ENCODE measurements at regions not wholly inside any gene's neighbourhood (a gene's known extent, or its start where the extent isn't known, plus 50 kb on each side); places are given as distances from the start of the nearest gene placed in this dataset.

GRCh38 chr13:88800505-88800904 is 1129.3 kb downstream of the SLITRK5 start:
- intact Hi-C loops (cut with micrococcal nuclease; ENCODE audit: unreplicated experiment): no loop called here
- no TSS peak for BruUV-seq (replicated peaks)
- H3K79me2 ChIP-seq (ENCODE audit: low read depth): no peaks in the 10 kb centered on the region
- H3K27me3 ChIP-seq (ENCODE audit: insufficient read depth, low read depth): no peaks in the 10 kb centered on the region
- no peak overlapping the region for H3K27ac ChIP-seq
- TF ChIP-seq EZH2 (IDR thresholded peaks at IDR 0.05; ENCODE audit: low read depth) (no peak), CTCF (conservative IDR thresholded peaks at IDR 0.05) (no peak)
- H2AFZ ChIP-seq: no peak overlapping the region
- H3K4me2 ChIP-seq: no peak overlapping the region
- no peaks in the 10 kb centered on the region for H4K20me1 ChIP-seq (ENCODE audit: insufficient read depth)
- H3K9me2 ChIP-seq (ENCODE audit: insufficient read depth): no peaks in the 10 kb centered on the region
- ChIA-PET CTCF (no interaction called here), POLR2A (ENCODE audit: unreplicated experiment) (no interaction called here)
- H3F3A ChIP-seq (ENCODE audit: insufficient read depth, low read depth): no peaks in the 10 kb centered on the region
- no peak overlapping the region for H3K4me3 ChIP-seq
- DNase-seq: no peak
- H3K4me1 ChIP-seq (replicated peaks; ENCODE audit: insufficient read depth): no peaks in the 10 kb centered on the region
- H3K9me3 ChIP-seq (ENCODE audit: insufficient read depth, low read depth): no peaks in the 10 kb centered on the region
- no peaks in the 10 kb centered on the region for H3K36me3 ChIP-seq (ENCODE audit: low read depth)

GRCh38 chr13:88801361-88801760 is 1130.2 kb downstream of the SLITRK5 start:
- Histone ChIP-seq H3K4me2 (no peak overlapping the region), H3K27me3 (ENCODE audit: insufficient read depth, low read depth) (no peaks in the 10 kb centered on the region), H2AFZ (no peak overlapping the region), H3K27ac (no peak overlapping the region), H3K36me3 (ENCODE audit: low read depth) (no peaks in the 10 kb centered on the region), H4K20me1 (ENCODE audit: insufficient read depth) (no peaks in the 10 kb centered on the region), H3K4me3 (no peak overlapping the region), H3K9me3 (ENCODE audit: insufficient read depth, low read depth) (no peaks in the 10 kb centered on the region), H3F3A (ENCODE audit: insufficient read depth, low read depth) (no peaks in the 10 kb centered on the region), H3K4me1 (replicated peaks; ENCODE audit: insufficient read depth) (no peaks in the 10 kb centered on the region), H3K9me2 (ENCODE audit: insufficient read depth) (no peaks in the 10 kb centered on the region), H3K79me2 (ENCODE audit: low read depth) (no peaks in the 10 kb centered on the region)
- ChIA-PET CTCF (no interaction called here), POLR2A (ENCODE audit: unreplicated experiment) (no interaction called here)
- TF ChIP-seq EZH2 (IDR thresholded peaks at IDR 0.05; ENCODE audit: low read depth): no peak
- no peak for TF ChIP-seq CTCF (conservative IDR thresholded peaks at IDR 0.05)
- intact Hi-C loops (cut with micrococcal nuclease; ENCODE audit: unreplicated experiment): no loop called here
- BruUV-seq (replicated peaks): no TSS peak
- DNase-seq: no peak

- Histone ChIP-seq H3K36me3 (ENCODE audit: low read depth) (no peaks in the 10 kb centered on the region), H3K4me1 (replicated peaks; ENCODE audit: insufficient read depth) (no peaks in the 10 kb centered on the region), H3K27me3 (ENCODE audit: insufficient read depth, low read depth) (no peaks in the 10 kb centered on the region), H2AFZ (no peak overlapping the region), H3K4me2 (no peak overlapping the region), H3K27ac (no peak overlapping the region), H4K20me1 (ENCODE audit: insufficient read depth) (no peaks in the 10 kb centered on the region), H3K4me3 (no peak overlapping the region), H3F3A (ENCODE audit: insufficient read depth, low read depth) (no peaks in the 10 kb centered on the region), H3K9me3 (ENCODE audit: insufficient read depth, low read depth) (no peaks in the 10 kb centered on the region), H3K9me2 (ENCODE audit: insufficient read depth) (no peaks in the 10 kb centered on the region), H3K79me2 (ENCODE audit: low read depth) (no peaks in the 10 kb centered on the region)
- CTCF ChIA-PET: no interaction called here
- BruUV-seq (replicated peaks): no TSS peak
- peak in 1 of 2 experiments; percentile 58 for DNase-seq
- POLR2A ChIA-PET (ENCODE audit: unreplicated experiment): no interaction called here
- TF ChIP-seq CTCF (conservative IDR thresholded peaks at IDR 0.05): no peak
- no peak for TF ChIP-seq EZH2 (IDR thresholded peaks at IDR 0.05; ENCODE audit: low read depth)
- intact Hi-C loops (cut with micrococcal nuclease; ENCODE audit: unreplicated experiment): no loop called here
These were observed 1131.7 kb downstream of the SLITRK5 start for GRCh38 chr13:88802886-88803285.
